NCI-H446 (cell line): ENCODE measurements at regions not wholly inside any gene's neighbourhood (a gene's known extent, or its start where the extent isn't known, plus 50 kb on each side); places are given as distances from the start of the nearest gene placed in this dataset.
"Not testable (repeated sequence)": the region's sequence is repeated elsewhere in the genome, so short reads cannot be mapped to it uniquely, and the experiment has no call there.

Experiments
- DNase-seq, 2 experiments: peaks; one replicate each; lab custom pipeline; 2025; lab: John Stamatoyannopoulos, UW

DNA sequence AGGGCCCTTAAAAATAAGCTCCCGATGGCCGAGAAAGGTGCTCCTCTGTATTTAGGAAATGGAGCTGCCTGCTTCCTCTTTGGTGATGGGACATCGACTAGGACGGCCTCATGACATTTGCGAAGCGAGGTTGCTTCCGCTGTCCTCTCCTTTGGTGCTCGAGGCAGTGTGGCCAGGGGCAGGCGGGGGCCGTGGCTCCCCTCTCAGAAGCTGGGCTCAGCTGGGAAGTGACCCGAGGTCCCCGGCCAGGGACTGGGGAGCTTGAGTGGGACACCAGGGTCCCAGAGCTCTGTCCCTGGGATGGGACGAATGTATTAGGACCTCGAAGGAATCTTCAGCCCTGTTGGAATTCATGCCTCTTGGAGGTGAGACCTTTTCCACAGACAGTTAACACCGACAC, 151.1 kb downstream of the CTTN start:
- DNase-seq: no peak

DNA sequence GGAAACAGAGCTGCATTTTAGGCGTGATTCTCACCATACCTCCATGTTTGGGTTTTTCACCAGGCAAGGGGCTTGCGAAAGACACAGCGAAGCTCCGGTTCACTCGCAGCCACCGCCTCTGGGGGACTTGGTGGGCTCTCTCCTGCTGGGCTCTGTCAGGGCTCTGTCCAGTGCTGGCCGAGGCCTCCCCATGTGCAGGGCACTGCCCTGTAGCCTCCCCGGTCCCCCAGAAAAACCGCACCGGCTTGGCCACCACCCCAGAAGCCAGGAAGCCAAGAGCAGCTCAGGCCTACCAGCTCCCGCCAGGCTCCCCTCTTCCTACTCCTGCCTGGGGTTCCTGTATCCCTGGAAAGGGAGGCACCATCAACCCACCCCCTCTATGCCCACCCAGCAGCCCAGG, 151.5 kb downstream of the CTTN start:
- DNase-seq: no peak

DNA sequence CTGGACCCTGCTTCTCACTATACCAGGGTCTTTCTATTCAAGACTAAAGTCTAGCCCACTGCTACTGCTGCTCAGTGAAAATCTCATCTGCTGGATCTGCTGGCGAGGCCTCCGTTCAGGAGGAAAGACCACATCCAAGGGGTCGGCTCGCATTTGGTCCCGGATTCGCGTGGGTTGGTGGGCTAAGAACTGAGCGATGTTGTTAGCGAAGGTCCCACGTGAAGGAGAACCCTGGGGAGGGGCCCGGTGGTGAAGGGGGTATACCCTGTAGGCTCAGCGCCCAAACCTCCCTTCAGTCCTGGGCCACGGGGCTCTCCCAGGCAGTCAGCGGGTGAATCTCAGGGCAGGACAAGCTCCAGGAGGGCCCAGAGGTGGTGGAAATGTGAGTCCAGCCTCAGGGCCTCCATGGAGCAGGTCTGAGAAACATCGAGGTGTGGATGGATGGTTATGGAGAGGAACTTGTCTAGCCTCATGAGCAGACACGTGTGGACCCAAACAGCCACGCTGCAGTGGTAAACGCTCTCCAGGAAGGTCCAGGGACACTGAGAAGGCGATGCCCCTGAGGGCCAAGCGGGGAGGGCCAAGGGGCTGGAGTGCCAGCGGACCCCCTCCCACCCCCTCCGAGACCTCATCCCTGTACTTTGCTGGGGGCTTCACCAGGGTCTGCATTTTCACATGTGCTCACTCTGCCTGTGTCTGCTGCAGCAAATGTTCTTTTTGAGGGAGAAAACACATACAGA, 152.3 kb downstream of the CTTN start:
- DNase-seq: no peak

DNA sequence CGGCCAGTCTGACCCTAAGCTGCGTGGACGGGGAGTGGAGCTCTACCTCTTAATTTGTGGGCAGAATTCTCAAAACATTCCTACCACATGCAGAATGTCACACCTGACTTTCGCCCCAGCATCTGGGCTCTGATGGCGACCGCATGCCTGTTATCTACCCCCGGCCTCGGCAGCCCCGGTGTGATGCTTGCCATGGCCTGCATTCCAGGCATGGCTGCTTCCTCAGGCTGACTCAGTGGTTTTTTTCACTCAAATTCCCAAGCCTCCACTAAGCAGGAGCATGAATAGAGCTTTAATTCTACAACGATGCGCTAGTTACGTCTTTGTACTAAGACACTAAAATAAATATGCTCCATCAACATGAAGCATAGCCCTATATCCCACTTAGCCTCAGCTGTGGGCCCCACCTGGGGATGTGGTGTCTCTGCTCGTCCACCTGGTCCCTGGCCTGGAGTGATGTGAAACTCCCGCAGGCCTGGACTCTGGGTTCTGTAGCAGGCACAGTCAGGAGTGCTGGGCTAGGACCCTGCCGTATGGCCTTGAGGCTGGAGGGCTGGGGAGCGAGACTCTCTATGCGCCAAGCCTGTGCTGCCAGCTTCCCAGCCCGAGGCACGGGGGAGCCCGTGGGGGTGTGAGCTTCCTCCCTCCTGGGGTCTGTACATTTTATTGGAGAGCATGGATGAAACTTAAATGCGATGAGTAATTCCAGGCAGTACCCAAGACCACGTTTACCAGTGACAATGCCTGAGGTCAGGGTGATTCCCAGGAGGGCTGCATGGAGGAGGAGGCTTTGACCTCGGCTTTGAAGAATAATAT, 153.2 kb downstream of the CTTN start:
- DNase-seq: no peak

DNA sequence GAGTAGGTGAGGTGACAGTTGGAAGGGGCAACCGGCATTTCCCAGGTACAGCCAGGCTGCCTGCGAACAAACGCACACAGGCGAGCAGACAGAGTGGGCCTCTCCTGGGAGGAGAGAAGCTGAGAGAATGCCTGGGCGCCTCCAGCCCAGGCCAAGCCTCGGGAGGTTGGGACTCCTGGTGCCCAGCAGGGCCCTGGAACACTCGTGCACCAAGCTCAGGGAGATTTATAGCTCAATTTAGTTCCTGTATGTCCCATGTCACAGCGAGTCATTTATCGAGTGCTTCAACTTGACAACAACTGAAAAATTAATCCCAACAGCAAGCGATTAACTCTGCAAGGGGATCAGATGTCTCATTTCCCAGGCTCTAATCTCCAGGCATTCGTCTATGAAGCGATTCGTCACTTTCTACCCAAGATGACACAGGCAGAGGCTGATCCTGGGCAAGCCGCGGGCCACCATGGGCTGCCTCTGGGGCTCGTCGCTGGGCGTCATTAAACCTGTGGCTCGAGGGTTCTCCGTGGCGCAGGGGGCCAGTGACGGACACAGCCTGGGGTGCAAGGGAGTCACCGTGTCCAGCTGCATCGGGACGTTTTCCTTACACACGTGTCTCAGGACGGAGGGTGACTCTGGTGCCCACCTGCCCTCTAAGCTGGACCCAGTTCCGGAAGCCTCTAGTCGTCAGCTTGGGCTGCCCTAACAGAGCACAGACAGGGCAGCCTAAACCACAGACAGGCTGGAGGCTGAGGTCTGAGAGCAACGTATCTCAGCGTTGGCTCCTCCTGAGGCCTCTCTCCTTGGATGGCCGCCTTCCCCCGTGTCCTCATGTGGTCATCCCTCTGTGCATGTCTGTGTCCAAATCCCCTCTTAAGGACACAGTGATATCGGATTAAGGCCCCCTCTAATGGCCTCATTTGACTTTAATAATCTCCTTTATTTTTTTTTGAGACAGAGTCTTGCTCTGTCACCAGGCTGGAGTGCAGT, 154.1 kb downstream of the CTTN start:
- no peak for DNase-seq

DNA sequence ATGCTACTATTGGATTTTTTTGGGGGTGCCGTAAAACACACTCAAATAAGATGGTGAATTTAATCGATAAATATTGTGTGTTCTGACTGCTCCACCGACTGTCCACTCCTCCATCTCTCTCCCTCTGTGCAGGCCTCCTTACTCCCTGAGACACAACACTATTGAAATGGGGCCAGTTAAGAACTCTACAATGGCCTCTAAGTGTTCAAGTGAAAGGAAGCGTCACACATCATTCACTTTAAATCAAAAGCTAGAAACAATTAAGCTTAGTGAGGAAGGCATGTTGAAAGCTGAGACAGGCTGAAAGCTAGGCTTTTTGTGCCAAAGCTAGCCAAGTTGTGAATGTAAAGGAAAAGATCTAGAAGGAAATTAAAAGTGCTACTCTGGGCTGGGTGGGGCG, 156.7 kb downstream of the CTTN start:
- DNase-seq: no peak

DNA sequence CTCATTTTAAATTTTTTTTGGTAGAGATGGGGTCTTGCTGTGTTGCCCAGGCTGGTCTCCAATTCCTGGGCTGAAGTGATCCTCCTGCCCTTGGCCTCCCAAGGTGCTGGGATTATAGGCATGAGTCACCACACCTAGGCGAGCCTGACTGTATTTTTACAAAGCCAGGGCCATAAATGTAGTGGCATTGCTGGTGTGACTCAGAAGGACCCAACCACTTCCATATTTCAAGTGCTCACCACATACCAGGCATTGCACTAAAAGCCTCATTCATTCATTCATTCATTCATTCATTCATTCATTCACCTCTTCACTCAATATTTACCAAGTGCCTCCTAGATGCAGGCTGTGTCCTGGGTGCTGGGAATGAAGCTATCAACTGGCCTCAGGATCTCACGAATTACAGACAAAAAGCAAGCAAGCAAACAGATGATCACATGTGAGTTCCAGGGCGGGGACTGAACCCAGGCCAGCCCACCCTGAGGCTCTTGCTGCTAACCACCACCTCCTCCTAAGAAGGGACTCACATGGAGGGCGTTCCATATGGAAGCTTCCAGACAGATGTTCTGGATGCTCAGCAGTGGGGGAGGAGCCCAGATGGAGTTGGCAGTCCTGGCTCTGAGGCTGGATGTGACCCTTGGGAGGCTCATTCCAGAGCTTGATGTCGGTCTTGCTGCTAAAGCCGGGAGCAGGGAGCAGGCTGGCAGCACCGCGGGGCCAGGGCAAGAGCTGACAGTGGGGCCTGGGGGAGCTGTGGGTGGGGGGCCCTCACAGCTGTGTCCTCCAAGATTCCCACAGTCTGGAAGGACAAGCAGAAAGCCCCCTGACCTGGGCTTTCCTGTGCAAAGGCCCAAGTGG, 158.8 kb downstream of the CTTN start:
- no peak for DNase-seq

DNA sequence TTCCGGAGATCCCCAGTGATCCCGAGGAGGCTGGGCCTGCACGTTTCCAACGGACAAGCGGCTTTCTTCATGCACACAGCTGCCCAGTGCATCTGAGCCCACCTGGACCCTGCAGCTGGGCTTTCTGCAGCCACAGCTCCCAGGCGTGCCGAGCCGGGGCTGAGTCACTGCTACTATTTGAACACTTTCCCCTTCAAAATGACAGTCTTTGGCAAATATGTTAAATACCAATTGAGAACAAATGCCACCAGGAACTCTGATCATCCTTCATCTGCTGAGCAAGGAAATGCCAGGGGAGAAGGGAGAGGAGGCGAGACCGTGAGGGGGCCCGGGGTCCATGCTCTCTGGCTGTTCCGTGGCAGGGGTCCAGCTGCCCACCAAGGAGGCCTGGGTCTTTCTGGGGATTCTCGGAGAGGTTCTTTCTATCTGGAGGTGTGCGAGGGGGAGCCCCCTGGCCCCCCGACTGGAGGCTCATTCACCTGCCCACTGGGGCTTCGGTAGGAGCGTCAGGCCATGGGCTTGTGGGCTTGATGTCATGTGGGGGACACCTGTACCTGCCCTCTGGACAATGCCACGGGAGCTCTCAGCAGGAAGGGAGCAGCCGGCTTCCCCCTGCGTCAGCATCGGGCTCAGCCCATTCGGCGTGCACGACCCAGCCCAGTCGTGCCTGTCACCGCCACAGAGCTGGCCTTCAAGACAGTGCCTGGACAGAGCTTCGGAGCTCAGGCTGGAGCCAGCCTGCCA, 159.6 kb downstream of the CTTN start:
- DNase-seq: no peak

DNA sequence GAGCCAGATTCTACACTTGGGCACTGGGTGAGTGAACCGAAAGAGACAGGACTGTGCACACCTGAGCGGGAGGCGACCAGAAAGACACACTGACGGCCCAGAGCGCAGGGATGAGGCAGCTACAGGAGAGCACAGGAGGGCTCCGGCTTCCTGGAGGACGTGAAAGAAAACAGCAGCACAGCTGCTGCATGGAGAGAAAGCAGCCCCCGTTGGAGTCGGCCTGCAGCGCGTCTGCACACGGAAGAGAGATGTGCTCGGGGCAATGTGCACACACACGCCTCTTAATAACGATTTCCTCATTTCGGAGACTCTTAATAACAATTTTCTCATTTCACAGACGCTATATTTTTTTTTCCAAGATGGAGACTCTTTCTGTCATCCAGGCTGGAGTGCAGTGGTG, 160.4 kb downstream of the CTTN start:
- DNase-seq: no peak

DNA sequence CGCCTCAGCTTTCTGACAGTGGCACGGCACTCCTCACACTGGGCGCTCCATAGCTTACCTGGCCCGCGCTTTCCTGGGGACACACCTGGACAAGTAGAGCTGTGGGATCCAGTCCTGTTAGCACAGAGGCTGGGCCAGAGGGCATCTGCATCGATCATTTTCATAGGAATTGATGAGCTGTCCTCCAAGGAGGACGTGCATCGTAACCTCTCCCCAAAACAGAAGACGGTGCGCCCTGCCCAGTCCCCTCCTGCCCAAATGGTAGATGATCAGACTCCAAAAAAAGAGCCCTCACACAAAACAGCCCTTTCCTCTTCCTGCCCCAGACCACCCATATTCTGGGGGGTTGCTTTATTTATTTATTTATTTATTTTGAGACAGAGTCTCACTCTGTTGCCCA, 161.2 kb downstream of the CTTN start:
- DNase-seq: no peak

DNA sequence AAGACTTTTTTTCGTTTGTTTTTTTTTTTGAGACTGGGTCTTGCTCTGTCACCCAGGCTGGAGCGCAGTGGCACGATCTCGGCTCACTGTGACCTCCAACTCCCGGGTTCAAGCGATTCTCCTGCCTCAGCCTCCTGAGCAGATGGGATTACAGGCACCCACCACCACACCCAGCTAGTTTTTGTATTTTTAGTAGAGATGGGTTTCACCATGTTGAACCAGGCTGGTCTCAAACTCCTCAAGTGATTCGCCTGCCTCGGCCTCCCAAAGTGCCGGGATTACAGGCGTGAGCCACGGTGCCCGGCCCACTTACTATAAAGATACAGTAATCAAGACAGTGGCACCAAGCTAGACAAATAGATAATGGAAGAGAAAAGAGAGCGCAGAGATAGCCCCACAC, 162.3 kb downstream of the CTTN start:
- not testable (repeated sequence) for DNase-seq

DNA sequence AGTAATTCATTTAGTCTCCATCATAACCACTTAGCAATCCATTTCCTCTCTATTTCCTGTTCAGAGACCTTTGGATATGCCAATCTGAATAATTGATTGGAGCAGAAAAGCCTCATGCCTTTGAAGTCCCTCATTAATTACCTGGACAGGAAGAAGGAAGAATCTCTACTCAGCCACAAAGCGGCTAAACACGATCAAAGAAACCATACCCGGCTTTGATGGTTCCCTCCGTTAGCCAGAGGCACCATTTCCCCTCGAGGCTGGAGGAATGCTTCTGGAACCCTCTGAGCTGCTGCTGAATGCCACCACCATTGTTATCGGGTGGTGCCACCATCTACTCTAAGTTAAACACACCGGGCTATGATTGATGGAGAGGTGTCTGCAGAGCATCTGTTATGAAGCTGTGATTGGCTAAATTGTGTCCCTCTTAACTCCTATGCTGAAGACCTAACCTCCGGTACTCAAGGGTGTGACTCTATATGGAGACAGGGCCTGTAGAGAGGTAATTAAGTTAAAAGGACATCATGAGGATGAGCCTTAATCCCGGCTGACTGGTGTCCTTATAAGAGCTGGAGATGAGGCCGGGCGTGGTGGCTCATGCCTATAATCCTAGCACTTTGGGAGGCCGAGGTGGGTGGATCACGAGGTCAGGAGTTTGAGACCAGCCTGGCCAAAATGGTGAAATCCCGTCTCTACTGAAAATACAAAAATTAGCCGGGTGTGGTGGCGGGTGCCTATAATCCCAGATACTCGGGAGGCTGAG, 168.6 kb downstream of the CTTN start:
- DNase-seq: no peak

DNA sequence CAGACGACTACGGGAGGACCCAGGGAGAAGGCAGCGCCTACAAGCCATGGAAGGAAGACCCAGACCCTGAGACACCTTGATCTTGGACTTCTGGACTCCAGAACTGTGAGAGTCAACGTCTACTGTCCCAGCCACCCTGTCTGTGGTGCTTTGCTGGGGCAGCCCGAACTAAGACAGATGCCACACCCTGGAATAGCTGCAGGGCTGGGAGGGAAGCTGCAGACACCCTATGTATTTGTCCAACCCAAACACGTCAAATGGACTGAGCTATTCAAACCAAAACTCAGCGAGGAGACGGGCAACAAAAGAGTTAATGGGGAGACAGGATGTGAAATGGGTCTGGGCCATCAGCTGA, 169.3 kb downstream of the CTTN start:
- no peak for DNase-seq

DNA sequence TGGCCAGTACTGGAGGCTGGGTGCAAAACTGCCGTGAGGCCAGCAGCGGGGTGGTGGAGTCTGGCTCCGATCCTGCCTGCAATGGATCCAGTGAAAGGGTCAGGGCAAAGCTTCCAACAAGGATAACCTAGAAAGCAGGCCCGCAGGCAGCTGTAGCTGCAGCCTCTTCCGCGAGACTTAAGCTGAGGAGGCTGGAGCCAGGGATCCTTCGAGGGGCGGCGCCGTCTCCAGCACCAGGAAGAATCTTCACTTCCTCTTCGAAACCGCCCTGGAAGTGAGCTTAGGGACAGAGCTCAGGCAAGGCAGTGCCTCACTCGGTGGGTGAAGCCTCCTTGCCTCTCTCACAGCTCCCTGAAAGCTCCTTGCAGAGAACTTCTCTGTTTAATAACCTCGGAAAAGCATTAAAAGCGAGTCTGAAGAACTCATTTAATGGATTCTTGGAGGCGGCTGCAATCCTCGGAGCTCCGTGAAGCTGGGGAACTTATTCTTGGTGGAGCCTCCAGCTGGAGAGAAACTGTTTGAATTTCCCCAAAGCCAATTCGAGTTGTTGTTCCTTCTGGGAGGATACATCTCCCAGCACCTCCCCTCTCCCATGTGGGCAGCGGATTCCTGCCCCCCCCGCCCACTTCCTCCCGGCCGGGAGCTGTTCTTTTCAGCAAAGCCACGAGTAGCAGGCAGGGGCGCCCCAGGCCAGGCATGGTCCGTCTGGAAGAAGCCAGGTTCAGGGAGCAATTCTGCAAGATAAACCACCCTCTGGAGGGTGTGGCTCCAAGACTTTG, 169.9 kb downstream of the CTTN start:
- DNase-seq: no peak

DNA sequence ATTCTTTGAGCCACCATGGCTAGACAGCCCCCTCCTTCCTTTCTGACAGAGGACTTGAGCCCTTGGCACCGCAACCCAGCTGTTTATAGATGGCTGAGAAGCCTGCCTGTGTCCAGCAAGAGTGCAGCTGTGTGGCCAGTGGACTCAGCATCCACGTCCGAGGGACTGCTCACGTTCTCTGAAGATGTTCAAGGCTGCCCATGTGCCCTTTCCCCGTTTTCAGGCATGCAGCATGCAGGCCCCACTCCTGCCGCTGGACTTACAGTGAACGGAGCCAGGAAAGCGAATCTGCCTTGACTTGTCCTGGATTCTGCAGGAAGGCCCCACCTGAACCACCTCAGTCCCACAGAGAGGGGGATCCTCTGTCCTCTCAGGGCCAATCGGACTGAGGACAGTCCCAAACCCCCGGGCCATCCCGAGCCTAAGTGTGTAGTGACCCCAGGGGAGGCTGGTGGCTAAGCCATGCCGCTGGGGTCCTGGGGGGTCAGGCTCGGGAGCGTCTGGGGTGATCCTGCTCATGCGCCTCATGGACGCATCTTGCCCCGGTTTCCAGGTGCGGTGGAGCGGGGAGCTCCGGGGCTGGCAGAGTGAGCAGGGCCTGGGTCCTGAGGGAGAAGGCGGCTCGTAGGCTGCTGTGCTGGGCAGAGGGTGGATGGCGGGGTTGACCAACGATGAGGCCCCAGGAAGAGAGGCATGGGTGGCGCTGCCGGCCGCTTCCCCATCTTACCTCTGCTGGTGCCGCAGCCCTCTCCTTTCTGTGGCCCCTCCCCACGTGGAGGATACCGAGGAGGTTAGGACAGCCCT, 170.7 kb downstream of the CTTN start:
- no peak for DNase-seq

DNA sequence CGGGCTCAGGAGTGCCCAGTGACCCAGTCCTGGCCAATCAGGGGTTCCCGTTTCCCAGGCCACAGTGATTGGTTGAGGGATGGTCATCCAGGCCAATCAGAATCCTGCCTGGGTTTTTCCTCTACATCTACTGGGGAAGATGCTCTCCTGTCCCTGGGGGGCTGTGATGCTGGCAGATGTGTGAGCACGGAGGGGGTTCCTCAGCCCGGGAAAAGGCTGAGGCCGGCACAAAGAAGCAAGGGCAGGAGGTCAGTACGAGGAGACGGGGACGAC, 171.2 kb downstream of the CTTN start:
- no peak for DNase-seq

DNA sequence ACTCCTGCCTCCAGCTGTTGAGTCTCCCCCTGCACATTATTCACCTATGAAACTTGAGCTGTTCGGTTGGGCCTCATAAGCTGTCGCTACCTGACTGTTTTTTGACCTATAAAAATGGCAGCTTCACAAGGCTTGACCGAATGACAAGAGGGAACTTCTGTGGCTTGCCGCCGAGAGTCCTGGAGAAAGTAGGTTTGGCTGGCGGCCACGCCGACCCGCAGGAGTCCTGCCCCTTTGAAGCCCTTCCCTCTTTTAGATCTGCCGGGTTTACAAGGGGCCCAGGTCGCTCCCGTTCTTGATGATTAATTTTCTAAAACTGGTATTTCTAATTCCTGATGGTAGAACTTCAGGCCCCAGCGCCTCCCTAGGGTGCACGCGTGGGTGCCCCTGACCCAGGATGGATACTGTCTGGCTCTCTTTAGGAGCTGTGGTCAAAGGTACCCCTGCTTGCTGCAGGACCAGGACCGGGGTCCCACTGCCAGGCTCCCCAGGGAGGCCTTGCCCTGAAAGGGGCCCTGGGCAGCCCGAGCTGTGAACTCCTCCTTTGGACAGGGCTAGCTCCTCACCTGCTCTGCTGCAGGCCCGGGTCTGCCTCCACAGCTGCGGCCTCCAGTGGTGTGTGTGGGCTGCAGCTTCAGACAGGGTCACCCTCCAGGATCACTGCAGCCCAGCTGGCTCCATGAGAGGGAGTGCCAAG, 171.8 kb downstream of the CTTN start:
- DNase-seq: no peak
